KMS-11 (cell line): ENCODE measurements at regions not wholly inside any gene's neighbourhood (a gene's known extent, or its start where the extent isn't known, plus 50 kb on each side); places are given as distances from the start of the nearest gene placed in this dataset.

Source experiments
- H2AFZ ChIP-seq: fragments of 200-600 bp; sonication (generic); 2 replicates; pipeline ENCODE4 v1.6.1; 2016; ENCODE audit warnings: antibody characterized with exemption, mixed run types, low read depth
- H3K27ac ChIP-seq: fragments of 200-600 bp; sonication (generic); 2 replicates; pipeline ENCODE4 v1.6.1; 2016; ENCODE audit warnings: mild to moderate bottlenecking, mixed run types
- H3K27me3 ChIP-seq: fragments of 200-600 bp; sonication (generic); 2 replicates; pipeline ENCODE4 v1.6.1; 2017; ENCODE audit warnings: mild to moderate bottlenecking, low read depth, mixed run types, moderate library complexity; ENCODE audit not compliant: insufficient read depth
- H3K36me3 ChIP-seq: fragments of 200-600 bp; sonication (generic); 2 replicates; pipeline ENCODE4 v1.6.1; 2017; ENCODE audit warnings: mild to moderate bottlenecking, mixed run types; ENCODE audit not compliant: insufficient read depth
- H3K4me1 ChIP-seq: fragments of 200-600 bp; sonication (generic); 2 replicates; pipeline ENCODE4 v1.6.1; 2016; ENCODE audit warnings: mild to moderate bottlenecking, low read depth, mixed run types; ENCODE audit not compliant: poor library complexity, severe bottlenecking
- H3K4me2 ChIP-seq: fragments of 200-600 bp; sonication (generic); 2 replicates; pipeline ENCODE4 v1.7.0; 2016; ENCODE audit warnings: mild to moderate bottlenecking, mixed run types
- H3K4me3 ChIP-seq: fragments of 200-600 bp; sonication (generic); IDR thresholded peaks from 2 replicates; pipeline ENCODE4 v1.6.1; 2017; ENCODE audit warnings: low read depth, low read length, mixed read lengths; ENCODE audit not compliant: insufficient read depth
- H3K79me2 ChIP-seq: fragments of 200-600 bp; sonication (generic); 2 replicates; pipeline ENCODE4 v1.6.1; 2016; ENCODE audit warnings: low read depth, mixed run types; ENCODE audit not compliant: insufficient read depth
- H3K9ac ChIP-seq: fragments of 200-600 bp; sonication (generic); 2 replicates; pipeline ENCODE4 v1.6.1; 2016; ENCODE audit warnings: mild to moderate bottlenecking, mixed run types
- H4K20me1 ChIP-seq: fragments of 200-600 bp; sonication (generic); 2 replicates; pipeline ENCODE4 v1.6.1; 2016; ENCODE audit warnings: mild to moderate bottlenecking, mixed run types; ENCODE audit not compliant: insufficient read depth
- CTCF ChIP-seq: fragments of 200-600 bp; sonication (generic); conservative IDR thresholded peaks from 2 replicates; pipeline ENCODE4 v1.6.1; 2017; ENCODE audit warnings: low read depth, mild to moderate bottlenecking, antibody characterized with exemption, low read length, moderate library complexity, mixed read lengths

- Histone ChIP-seq H3K9ac (peak overlapping the region; percentile 89), H3K4me2 (peak overlapping the region; percentile 95; the same call in 1 of the 2 replicates), H4K20me1 (peaks cover 3% of the 10 kb centered on the region; the same call in 1 of the 2 replicates), H3K27ac (peak overlapping the region; percentile 94), H3K79me2 (peaks cover 48% of the 10 kb centered on the region), H3K27me3 (no peaks in the 10 kb centered on the region), H3K4me3 (no peak overlapping the region), H2AFZ (no peak overlapping the region; the same call in 1 of the 2 replicates), H3K36me3 (no peaks in the 10 kb centered on the region), H3K4me1 (peaks cover 32% of the 10 kb centered on the region)
- TF ChIP-seq CTCF, result no peak
These were observed 72.0 kb upstream of the MAP4 start for GRCh38 chr3:48088056-48088748.

GRCh38 chr3:48086705-48087104, 70.5 kb upstream of the MAP4 start:
- Histone ChIP-seq H3K4me3 (no peak overlapping the region), H3K36me3 (no peaks in the 10 kb centered on the region), H2AFZ (no peak overlapping the region), H3K27ac (peak overlapping the region; percentile 94), H3K4me2 (peak overlapping the region; percentile 95), H4K20me1 (peaks cover 3% of the 10 kb centered on the region; the same call in 1 of the 2 replicates), H3K27me3 (no peaks in the 10 kb centered on the region), H3K79me2 (peaks cover 63% of the 10 kb centered on the region), H3K9ac (peak overlapping the region; percentile 89; the same call in 1 of the 2 replicates), H3K4me1 (peaks cover 32% of the 10 kb centered on the region)
- no peak for TF ChIP-seq CTCF

GRCh38 chr3:48084929-48085328, 68.7 kb upstream of the MAP4 start:
- Histone ChIP-seq H3K79me2 (peaks cover 76% of the 10 kb centered on the region), H3K27me3 (no peaks in the 10 kb centered on the region), H3K4me2 (no peak overlapping the region), H3K36me3 (no peaks in the 10 kb centered on the region), H3K9ac (no peak overlapping the region), H3K4me3 (no peak overlapping the region), H3K4me1 (peaks cover 28% of the 10 kb centered on the region), H4K20me1 (peaks cover 3% of the 10 kb centered on the region; the same call in 1 of the 2 replicates), H2AFZ (no peak overlapping the region), H3K27ac (no peak overlapping the region)
- TF ChIP-seq CTCF, result no peak

GRCh38 chr3:48084170-48084569, 68.0 kb upstream of the MAP4 start:
- Histone ChIP-seq H3K79me2 (peaks cover 83% of the 10 kb centered on the region), H3K9ac (no peak overlapping the region), H3K4me2 (no peak overlapping the region), H4K20me1 (peaks cover 3% of the 10 kb centered on the region; the same call in 1 of the 2 replicates), H3K27ac (no peak overlapping the region), H3K27me3 (no peaks in the 10 kb centered on the region), H3K4me3 (no peak overlapping the region), H3K36me3 (no peaks in the 10 kb centered on the region), H2AFZ (no peak overlapping the region), H3K4me1 (peaks cover 21% of the 10 kb centered on the region)
- no peak for TF ChIP-seq CTCF
